ENCODE measurements at regions not wholly inside any gene's neighbourhood (a gene's known extent, or its start where the extent isn't known, plus 50 kb on each side); places are given as distances from the start of the nearest gene placed in this dataset.

- ChIA-PET POLR2A (no interaction called here), CTCF (interaction anchor here (0.5 kb wide), 1 partner anchor 73 kb away, joined by 3 read pairs; no protein-coding TSS in a partner anchor)
- Histone ChIP-seq H3K9me3 (no peaks in the 10 kb centered on the region), H3K4me3 (ENCODE audit: low read depth in 2 of 2, low read length in 1 of 2) (no peak overlapping the region), H3K9me2 (no peaks in the 10 kb centered on the region), H4K20me1 (ENCODE audit: insufficient read depth) (no peaks in the 10 kb centered on the region), H3K27ac (ENCODE audit: low read depth in 2 of 2, low read length in 1 of 2) (no peak overlapping the region), H3F3A (replicated peaks; ENCODE audit: insufficient read depth) (no peaks in the 10 kb centered on the region), H3K79me2 (ENCODE audit: insufficient read depth) (no peaks in the 10 kb centered on the region), H3K4me1 (ENCODE audit: control insufficient read depth in 1 of 2, insufficient read depth in 2 of 2, low read depth in 1 of 2, low read length in 1 of 2) (no peaks in the 10 kb centered on the region), H3K36me3 (replicated peaks in 1 of 2; ENCODE audit: control insufficient read depth in 1 of 2, insufficient read depth in 2 of 2, low read length in 1 of 2) (no peaks in the 10 kb centered on the region), H3K4me2 (no peak overlapping the region), H3K9ac (no peak overlapping the region), H2AFZ (ENCODE audit: low read depth) (no peak overlapping the region), H3K27me3 (ENCODE audit: insufficient read depth) (no peaks in the 10 kb centered on the region)
- no peak for TF ChIP-seq TAF1 (IDR thresholded peaks at IDR 0.05; ENCODE audit: borderline replicate concordance, low read depth, low read length)
- TF ChIP-seq, protein P1, sequence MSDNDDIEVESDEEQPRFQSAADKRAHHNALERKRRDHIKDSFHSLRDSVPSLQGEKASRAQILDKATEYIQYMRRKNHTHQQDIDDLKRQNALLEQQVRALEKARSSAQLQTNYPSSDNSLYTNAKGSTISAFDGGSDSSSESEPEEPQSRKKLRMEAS (IDR thresholded peaks at IDR 0.05; ENCODE audit: low read depth): no peak
- no peak for TF ChIP-seq SMC3 (IDR thresholded peaks at IDR 0.05; ENCODE audit: low read depth, low read length)
- no peak for TF ChIP-seq FOSL2 (IDR thresholded peaks at IDR 0.05; ENCODE audit: borderline replicate concordance, low read depth)
- TF ChIP-seq FOXM1 (IDR thresholded peaks at IDR 0.05; ENCODE audit: low read depth): no peak
- TF ChIP-seq, protein P2, sequence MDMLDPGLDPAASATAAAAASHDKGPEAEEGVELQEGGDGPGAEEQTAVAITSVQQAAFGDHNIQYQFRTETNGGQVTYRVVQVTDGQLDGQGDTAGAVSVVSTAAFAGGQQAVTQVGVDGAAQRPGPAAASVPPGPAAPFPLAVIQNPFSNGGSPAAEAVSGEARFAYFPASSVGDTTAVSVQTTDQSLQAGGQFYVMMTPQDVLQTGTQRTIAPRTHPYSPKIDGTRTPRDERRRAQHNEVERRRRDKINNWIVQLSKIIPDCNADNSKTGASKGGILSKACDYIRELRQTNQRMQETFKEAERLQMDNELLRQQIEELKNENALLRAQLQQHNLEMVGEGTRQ (IDR thresholded peaks at IDR 0.05; ENCODE audit: borderline replicate concordance, low read depth, low read length): no peak
- TF ChIP-seq GABPA (IDR thresholded peaks at IDR 0.05; ENCODE audit: low read depth): no peak
- TF ChIP-seq, protein P3, sequence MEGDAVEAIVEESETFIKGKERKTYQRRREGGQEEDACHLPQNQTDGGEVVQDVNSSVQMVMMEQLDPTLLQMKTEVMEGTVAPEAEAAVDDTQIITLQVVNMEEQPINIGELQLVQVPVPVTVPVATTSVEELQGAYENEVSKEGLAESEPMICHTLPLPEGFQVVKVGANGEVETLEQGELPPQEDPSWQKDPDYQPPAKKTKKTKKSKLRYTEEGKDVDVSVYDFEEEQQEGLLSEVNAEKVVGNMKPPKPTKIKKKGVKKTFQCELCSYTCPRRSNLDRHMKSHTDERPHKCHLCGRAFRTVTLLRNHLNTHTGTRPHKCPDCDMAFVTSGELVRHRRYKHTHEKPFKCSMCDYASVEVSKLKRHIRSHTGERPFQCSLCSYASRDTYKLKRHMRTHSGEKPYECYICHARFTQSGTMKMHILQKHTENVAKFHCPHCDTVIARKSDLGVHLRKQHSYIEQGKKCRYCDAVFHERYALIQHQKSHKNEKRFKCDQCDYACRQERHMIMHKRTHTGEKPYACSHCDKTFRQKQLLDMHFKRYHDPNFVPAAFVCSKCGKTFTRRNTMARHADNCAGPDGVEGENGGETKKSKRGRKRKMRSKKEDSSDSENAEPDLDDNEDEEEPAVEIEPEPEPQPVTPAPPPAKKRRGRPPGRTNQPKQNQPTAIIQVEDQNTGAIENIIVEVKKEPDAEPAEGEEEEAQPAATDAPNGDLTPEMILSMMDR (IDR thresholded peaks at IDR 0.05): no peak
- 74% methylated on average over 8 of the region's 8 CpGs for WGBS (ENCODE audit: low lambda C conversion rate)
- no peak for DNase-seq
These were observed 277.4 kb downstream of the SLCO4C1 start for GRCh38 chr5:102018690-102019089.

- no peaks in the 10 kb centered on the region for H3F3A ChIP-seq (replicated peaks; ENCODE audit: insufficient read depth)
- ChIA-PET CTCF (interaction anchor here (0.5 kb wide), 1 partner anchor 73 kb away, joined by 3 read pairs; no protein-coding TSS in a partner anchor), POLR2A (no interaction called here)
- H2AFZ ChIP-seq (ENCODE audit: low read depth): no peak overlapping the region
- WGBS (ENCODE audit: low lambda C conversion rate): 23% methylated on average over 4 of the region's 7 CpGs
- H3K4me3 ChIP-seq (ENCODE audit: low read depth in 2 of 2, low read length in 1 of 2): no peak overlapping the region
- no peaks in the 10 kb centered on the region for H3K36me3 ChIP-seq (replicated peaks in 1 of 2; ENCODE audit: control insufficient read depth in 1 of 2, insufficient read depth in 2 of 2, low read length in 1 of 2)
- no peaks in the 10 kb centered on the region for H3K9me2 ChIP-seq
- H3K27me3 ChIP-seq (ENCODE audit: insufficient read depth): no peaks in the 10 kb centered on the region
- H4K20me1 ChIP-seq (ENCODE audit: insufficient read depth): no peaks in the 10 kb centered on the region
- H3K4me2 ChIP-seq: no peak overlapping the region
- H3K9ac ChIP-seq: no peak overlapping the region
- no peaks in the 10 kb centered on the region for H3K4me1 ChIP-seq (ENCODE audit: control insufficient read depth in 1 of 2, insufficient read depth in 2 of 2, low read depth in 1 of 2, low read length in 1 of 2)
- H3K9me3 ChIP-seq: no peaks in the 10 kb centered on the region
- H3K27ac ChIP-seq (ENCODE audit: low read depth in 2 of 2, low read length in 1 of 2): no peak overlapping the region
- no peak for DNase-seq
- H3K79me2 ChIP-seq (ENCODE audit: insufficient read depth): no peaks in the 10 kb centered on the region
- TF ChIP-seq PBX3 (IDR thresholded peaks at IDR 0.05) (no peak), FOXJ3 (CRISPR knock-in tag; IDR thresholded peaks at IDR 0.05) (no peak), FOSL2 (IDR thresholded peaks at IDR 0.05; ENCODE audit: borderline replicate concordance, low read depth) (no peak), EZH2phosphoT487 (IDR thresholded peaks at IDR 0.05; ENCODE audit: borderline replicate concordance, low read depth) (no peak), MXI1 (IDR thresholded peaks at IDR 0.05; ENCODE audit: low read depth, low read length) (no peak), MEF2A (IDR thresholded peaks at IDR 0.05; ENCODE audit: borderline replicate concordance, low read depth) (no peak), FOXM1 (IDR thresholded peaks at IDR 0.05; ENCODE audit: low read depth) (no peak), REST (IDR thresholded peaks at IDR 0.05; ENCODE audit: low read depth, low read length) (no peak), TAF1 (IDR thresholded peaks at IDR 0.05; ENCODE audit: borderline replicate concordance, low read depth, low read length) (no peak), IRF3 (IDR thresholded peaks at IDR 0.05; ENCODE audit: low read depth, low read length) (no peak), EP300 (IDR thresholded peaks at IDR 0.05; ENCODE audit: borderline replicate concordance in 1 of 2, low read depth in 1 of 2, low read length in 1 of 2) (no peak), NFIC (IDR thresholded peaks at IDR 0.05; ENCODE audit: borderline replicate concordance) (no peak), NRF1 (IDR thresholded peaks at IDR 0.05; ENCODE audit: low read depth, low read length) (no peak), YY1 (IDR thresholded peaks at IDR 0.05; ENCODE audit: low read depth) (no peak)
These were observed 277.8 kb downstream of the SLCO4C1 start for GRCh38 chr5:102018279-102018678.

Data from SK-N-SH (cell line).